IMR-90 (cell line): ENCODE measurements at regions not wholly inside any gene's neighbourhood (a gene's known extent, or its start where the extent isn't known, plus 50 kb on each side); places are given as distances from the start of the nearest gene placed in this dataset.

Experiments
- ATAC-seq: fragments of 200-7000 bp; cut with Tn5 transposase; 2 replicates; pipeline ENCODE4 v1.9.1; 2020; ENCODE audit warnings: low read depth, mild to moderate bottlenecking, moderate library complexity
- BruUV-seq: library from RNA; stranded (reverse); fragments of 400-500 nt; replicated peaks from 2 replicates; lab custom pipeline; 2021; lab: Mats Ljungman, UMichigan
- CTCF ChIA-PET: fragments of 300-600 bp; formaldehyde crosslinking; extraction: SDS; loops from one replicate; lab custom pipeline; 2021; ENCODE audit warnings: antibody characterized with exemption; lab: Yijun Ruan, JAX
- POLR2A ChIA-PET: fragments of 300-600 bp; sonication (Branson Sonifier 250); formaldehyde crosslinking; loops from one replicate; lab custom pipeline; 2022; ENCODE audit warnings: antibody characterized with exemption; ENCODE audit not compliant: unreplicated experiment; lab: Charles Lee
- DNase-seq: peaks from one replicate; pipeline ENCODE4 v3.0.0; 2013
- H2AFZ ChIP-seq: replicated peaks from 2 replicates; pipeline ENCODE3; 2013; ENCODE audit warnings: low read length, mild to moderate bottlenecking; ENCODE audit not compliant: poor library complexity
- H2AK5ac ChIP-seq: 2 replicates; pipeline ENCODE4 v1.6.1; 2013; ENCODE audit warnings: low read depth, low read length, inconsistent platforms
- H2AK9ac ChIP-seq: replicated peaks from 2 replicates; pipeline ENCODE3; 2013; ENCODE audit warnings: mild to moderate bottlenecking, low read depth, low read length, moderate library complexity; ENCODE audit not compliant: poor library complexity
- H2BK120ac ChIP-seq: 2 replicates; pipeline ENCODE4 v1.6.1; 2013; ENCODE audit warnings: low read depth, low read length, inconsistent platforms
- H2BK15ac ChIP-seq: 3 replicates; pipeline ENCODE4 v1.6.1; 2013; ENCODE audit warnings: low read depth, low read length, inconsistent platforms
- H2BK20ac ChIP-seq: 2 replicates; pipeline ENCODE4 v1.6.1; 2013; ENCODE audit warnings: low read depth, mild to moderate bottlenecking, inconsistent platforms, low read length, moderate library complexity
- H2BK5ac ChIP-seq: 2 replicates; pipeline ENCODE4 v1.6.1; 2013; ENCODE audit warnings: mild to moderate bottlenecking, low read depth, low read length, inconsistent platforms; ENCODE audit not compliant: poor library complexity, severe bottlenecking
- H3K14ac ChIP-seq: replicated peaks from 2 replicates; pipeline ENCODE4 v1.6.1; 2013; ENCODE audit warnings: low read depth, low read length, inconsistent platforms
- H3K18ac ChIP-seq: 2 replicates; pipeline ENCODE4 v1.6.1; 2013; ENCODE audit warnings: low read depth, low read length, control low read depth
- H3K23ac ChIP-seq: 2 replicates; pipeline ENCODE4 v1.6.1; 2013; ENCODE audit warnings: low read depth, low read length, inconsistent platforms
- H3K27ac ChIP-seq: 2 replicates; pipeline ENCODE4 v1.5.1; 2013; ENCODE audit warnings: mild to moderate bottlenecking, control low read depth, low read length; ENCODE audit not compliant: insufficient read depth
- H3K27me3 ChIP-seq: 2 replicates; pipeline ENCODE4 v1.6.1; 2013; ENCODE audit warnings: low read length; ENCODE audit not compliant: control insufficient read depth, insufficient read depth
- H3K36me3 ChIP-seq: 2 replicates; pipeline ENCODE4 v1.6.1; 2013; ENCODE audit warnings: low read length, mixed read lengths; ENCODE audit not compliant: control insufficient read depth, insufficient read depth
- H3K4ac ChIP-seq: 2 replicates; pipeline ENCODE4 v1.6.1; 2013; ENCODE audit warnings: low read depth, low read length, inconsistent platforms
- H3K4me1 ChIP-seq: 2 replicates; pipeline ENCODE4 v1.6.1; 2013; ENCODE audit warnings: low read length, mixed read lengths; ENCODE audit not compliant: control insufficient read depth, insufficient read depth
- H3K4me2 ChIP-seq: 2 replicates; pipeline ENCODE4 v1.6.1; 2013; ENCODE audit warnings: low read depth, mild to moderate bottlenecking, control low read depth, low read length, moderate library complexity
- H3K4me3 ChIP-seq: 2 replicates; pipeline ENCODE4 v1.5.1; 2013; ENCODE audit warnings: low read depth, mild to moderate bottlenecking, control low read depth, low read length, moderate library complexity; ENCODE audit not compliant: insufficient read depth
- H3K56ac ChIP-seq: 2 replicates; pipeline ENCODE4 v1.6.1; 2013; ENCODE audit warnings: low read length, inconsistent platforms; ENCODE audit not compliant: insufficient read depth; ENCODE audit errors: extremely low read depth
- H3K79me1 ChIP-seq, 2 experiments: 2 replicates each; pipeline ENCODE4 v1.6.1; 2013; ENCODE audit warnings: low read length in 2 of 2, inconsistent platforms in 1 of 2, low read depth in 1 of 2
- H3K9ac ChIP-seq: 2 replicates; pipeline ENCODE4 v1.6.1; 2013; ENCODE audit warnings: low read depth, low read length, control low read depth
- H3K9me1 ChIP-seq: 2 replicates; pipeline ENCODE4 v1.6.1; 2013; ENCODE audit warnings: low read length, inconsistent platforms; ENCODE audit not compliant: insufficient read depth
- H3K9me3 ChIP-seq: 2 replicates; pipeline ENCODE4 v1.6.1; 2013; ENCODE audit warnings: low read length; ENCODE audit not compliant: control insufficient read depth, insufficient read depth
- H4K20me1 ChIP-seq: 2 replicates; pipeline ENCODE4 v1.6.1; 2013; ENCODE audit warnings: low read length, inconsistent platforms; ENCODE audit not compliant: insufficient read depth
- H4K5ac ChIP-seq: 2 replicates; pipeline ENCODE4 v1.6.1; 2013; ENCODE audit warnings: mild to moderate bottlenecking, low read depth, low read length, control low read depth
- H4K8ac ChIP-seq, 2 experiments: 2 replicates each; pipeline ENCODE4 v1.6.1; 2013; ENCODE audit warnings: low read depth in 2 of 2, low read length in 2 of 2, control low read depth in 1 of 2, inconsistent platforms in 1 of 2
- H4K91ac ChIP-seq: 2 replicates; pipeline ENCODE4 v1.6.1; 2013; ENCODE audit warnings: low read depth, low read length, inconsistent platforms; ENCODE audit not compliant: insufficient read depth
- CHD1 ChIP-seq: IDR thresholded peaks from 2 replicates; pipeline ENCODE4 v1.6.1; 2012; ENCODE audit warnings: low read depth, low read length, improper control_type of control experiment
- WGBS, 2 experiments: methylation state at CpG; one replicate each; pipeline versions ENCODE4 v1.1.5 to v1.1.7; 2013; ENCODE audit warnings: missing lambda C conversion rate in 2 of 2; ENCODE audit not compliant: insufficient read length in 1 of 2; ENCODE audit errors: extremely low coverage in 2 of 2; 5-methylcytosine and 5-hydroxymethylcytosine counted together
- dilution Hi-C: fragments of 300-500 bp; cut with HindIII; formaldehyde crosslinking; loops from one replicate; pipeline ENCODE4 v1.14.3; 2018; ENCODE audit warnings: low sequenced_read_pairs; ENCODE audit not compliant: unreplicated experiment
- in situ Hi-C: fragments of 300-500 bp; cut with MboI; formaldehyde crosslinking; loops from 3 replicates; pipeline ENCODE4 v1.14.3; 2019; ENCODE audit warnings: low sequenced_read_pairs, inconsistent platforms, mixed read lengths
- intact Hi-C: fragments of 100-400 bp; cut with micrococcal nuclease; formaldehyde crosslinking; loops from 2 replicates; pipeline ENCODE4 v1.10.0; 2022

GRCh38 chrX:113594123-113594841 lies 753.7 kb upstream of the AMOT start:
- H4K5ac ChIP-seq, result no peak overlapping the region
- WGBS, 2 experiments, result no CpG with 5 or more reads among the region's 6 CpGs
- no peak overlapping the region for H3K14ac ChIP-seq
- H4K91ac ChIP-seq, result no peak overlapping the region
- in situ Hi-C loops, result no loop called here
- peaks cover 2% of the 10 kb centered on the region; the same call in 1 of the 2 replicates for H3K9me3 ChIP-seq
- DNase-seq, result no peak
- no peak overlapping the region for H3K4me3 ChIP-seq
- no peaks in the 10 kb centered on the region for H3K9me1 ChIP-seq
- H3K27me3 ChIP-seq, result no peaks in the 10 kb centered on the region
- H2BK120ac ChIP-seq, result no peak overlapping the region
- no peaks in the 10 kb centered on the region for H3K79me1 ChIP-seq
- H4K20me1 ChIP-seq, result no peaks in the 10 kb centered on the region
- no peak for ATAC-seq
- H3K4me1 ChIP-seq, result no peaks in the 10 kb centered on the region
- H2AFZ ChIP-seq, result no peak overlapping the region
- no peak overlapping the region for H2BK15ac ChIP-seq
- H2BK5ac ChIP-seq, result no peak overlapping the region
- H3K4me2 ChIP-seq, result no peak overlapping the region
- H3K56ac ChIP-seq, result no peak overlapping the region
- no peak overlapping the region for H4K8ac ChIP-seq
- H2BK20ac ChIP-seq, result no peak overlapping the region
- H3K23ac ChIP-seq, result no peak overlapping the region
- TF ChIP-seq CHD1, result no peak
- no peak overlapping the region for H3K27ac ChIP-seq
- BruUV-seq, result no TSS peak
- no peak overlapping the region for H3K18ac ChIP-seq
- H2AK9ac ChIP-seq, result no peak overlapping the region
- ChIA-PET CTCF (no interaction called here), POLR2A (no interaction called here)
- H3K4ac ChIP-seq, result no peak overlapping the region
- dilution Hi-C loops, result no loop called here
- H2AK5ac ChIP-seq, result no peak overlapping the region
- H3K9ac ChIP-seq, result no peak overlapping the region
- intact Hi-C loops, result no loop called here
- no peaks in the 10 kb centered on the region for H3K36me3 ChIP-seq
